IMR-90 (cell line): ENCODE measurements at regions not wholly inside any gene's neighbourhood (a gene's known extent, or its start where the extent isn't known, plus 50 kb on each side); places are given as distances from the start of the nearest gene placed in this dataset.

Source experiments
- ATAC-seq: fragments of 200-7000 bp; cut with Tn5 transposase; 2 replicates; pipeline ENCODE4 v1.9.1; 2020; ENCODE audit warnings: low read depth, mild to moderate bottlenecking, moderate library complexity
- BruUV-seq: library from RNA; stranded (reverse); fragments of 400-500 nt; replicated peaks from 2 replicates; lab custom pipeline; 2021; lab: Mats Ljungman, UMichigan
- CTCF ChIA-PET: fragments of 300-600 bp; formaldehyde crosslinking; extraction: SDS; loops from one replicate; lab custom pipeline; 2021; ENCODE audit warnings: antibody characterized with exemption; lab: Yijun Ruan, JAX
- POLR2A ChIA-PET: fragments of 300-600 bp; sonication (Branson Sonifier 250); formaldehyde crosslinking; loops from one replicate; lab custom pipeline; 2022; ENCODE audit warnings: antibody characterized with exemption; ENCODE audit not compliant: unreplicated experiment; lab: Charles Lee
- DNase-seq: peaks from one replicate; pipeline ENCODE4 v3.0.0; 2013
- H2AFZ ChIP-seq: replicated peaks from 2 replicates; pipeline ENCODE3; 2013; ENCODE audit warnings: low read length, mild to moderate bottlenecking; ENCODE audit not compliant: poor library complexity
- H2AK5ac ChIP-seq: 2 replicates; pipeline ENCODE4 v1.6.1; 2013; ENCODE audit warnings: low read depth, low read length, inconsistent platforms
- H2AK9ac ChIP-seq: replicated peaks from 2 replicates; pipeline ENCODE3; 2013; ENCODE audit warnings: mild to moderate bottlenecking, low read depth, low read length, moderate library complexity; ENCODE audit not compliant: poor library complexity
- H2BK120ac ChIP-seq: 2 replicates; pipeline ENCODE4 v1.6.1; 2013; ENCODE audit warnings: low read depth, low read length, inconsistent platforms
- H2BK15ac ChIP-seq: 3 replicates; pipeline ENCODE4 v1.6.1; 2013; ENCODE audit warnings: low read depth, low read length, inconsistent platforms
- H2BK20ac ChIP-seq: 2 replicates; pipeline ENCODE4 v1.6.1; 2013; ENCODE audit warnings: low read depth, mild to moderate bottlenecking, inconsistent platforms, low read length, moderate library complexity
- H2BK5ac ChIP-seq: 2 replicates; pipeline ENCODE4 v1.6.1; 2013; ENCODE audit warnings: mild to moderate bottlenecking, low read depth, low read length, inconsistent platforms; ENCODE audit not compliant: poor library complexity, severe bottlenecking
- H3K14ac ChIP-seq: replicated peaks from 2 replicates; pipeline ENCODE4 v1.6.1; 2013; ENCODE audit warnings: low read depth, low read length, inconsistent platforms
- H3K18ac ChIP-seq: 2 replicates; pipeline ENCODE4 v1.6.1; 2013; ENCODE audit warnings: low read depth, low read length, control low read depth
- H3K23ac ChIP-seq: 2 replicates; pipeline ENCODE4 v1.6.1; 2013; ENCODE audit warnings: low read depth, low read length, inconsistent platforms
- H3K27ac ChIP-seq: 2 replicates; pipeline ENCODE4 v1.5.1; 2013; ENCODE audit warnings: mild to moderate bottlenecking, control low read depth, low read length; ENCODE audit not compliant: insufficient read depth
- H3K27me3 ChIP-seq: 2 replicates; pipeline ENCODE4 v1.6.1; 2013; ENCODE audit warnings: low read length; ENCODE audit not compliant: control insufficient read depth, insufficient read depth
- H3K36me3 ChIP-seq: 2 replicates; pipeline ENCODE4 v1.6.1; 2013; ENCODE audit warnings: low read length, mixed read lengths; ENCODE audit not compliant: control insufficient read depth, insufficient read depth
- H3K4ac ChIP-seq: 2 replicates; pipeline ENCODE4 v1.6.1; 2013; ENCODE audit warnings: low read depth, low read length, inconsistent platforms
- H3K4me1 ChIP-seq: 2 replicates; pipeline ENCODE4 v1.6.1; 2013; ENCODE audit warnings: low read length, mixed read lengths; ENCODE audit not compliant: control insufficient read depth, insufficient read depth
- H3K4me2 ChIP-seq: 2 replicates; pipeline ENCODE4 v1.6.1; 2013; ENCODE audit warnings: low read depth, mild to moderate bottlenecking, control low read depth, low read length, moderate library complexity
- H3K4me3 ChIP-seq: 2 replicates; pipeline ENCODE4 v1.5.1; 2013; ENCODE audit warnings: low read depth, mild to moderate bottlenecking, control low read depth, low read length, moderate library complexity; ENCODE audit not compliant: insufficient read depth
- H3K56ac ChIP-seq: 2 replicates; pipeline ENCODE4 v1.6.1; 2013; ENCODE audit warnings: low read length, inconsistent platforms; ENCODE audit not compliant: insufficient read depth; ENCODE audit errors: extremely low read depth
- H3K79me1 ChIP-seq, 2 experiments: 2 replicates each; pipeline ENCODE4 v1.6.1; 2013; ENCODE audit warnings: low read length in 2 of 2, inconsistent platforms in 1 of 2, low read depth in 1 of 2
- H3K9ac ChIP-seq: 2 replicates; pipeline ENCODE4 v1.6.1; 2013; ENCODE audit warnings: low read depth, low read length, control low read depth
- H3K9me1 ChIP-seq: 2 replicates; pipeline ENCODE4 v1.6.1; 2013; ENCODE audit warnings: low read length, inconsistent platforms; ENCODE audit not compliant: insufficient read depth
- H3K9me3 ChIP-seq: 2 replicates; pipeline ENCODE4 v1.6.1; 2013; ENCODE audit warnings: low read length; ENCODE audit not compliant: control insufficient read depth, insufficient read depth
- H4K20me1 ChIP-seq: 2 replicates; pipeline ENCODE4 v1.6.1; 2013; ENCODE audit warnings: low read length, inconsistent platforms; ENCODE audit not compliant: insufficient read depth
- H4K5ac ChIP-seq: 2 replicates; pipeline ENCODE4 v1.6.1; 2013; ENCODE audit warnings: mild to moderate bottlenecking, low read depth, low read length, control low read depth
- H4K8ac ChIP-seq, 2 experiments: 2 replicates each; pipeline ENCODE4 v1.6.1; 2013; ENCODE audit warnings: low read depth in 2 of 2, low read length in 2 of 2, control low read depth in 1 of 2, inconsistent platforms in 1 of 2
- H4K91ac ChIP-seq: 2 replicates; pipeline ENCODE4 v1.6.1; 2013; ENCODE audit warnings: low read depth, low read length, inconsistent platforms; ENCODE audit not compliant: insufficient read depth
- BHLHE40 ChIP-seq: fragments of 150-350 bp; IDR thresholded peaks from 2 replicates; pipeline ENCODE4 v1.6.1; 2016; ENCODE audit warnings: mild to moderate bottlenecking, low read depth, low read length
- CEBPB ChIP-seq: IDR thresholded peaks from 2 replicates; pipeline ENCODE4 v1.6.1; 2012; ENCODE audit warnings: low read depth, low read length, improper control_type of control experiment
- CHD1 ChIP-seq: IDR thresholded peaks from 2 replicates; pipeline ENCODE4 v1.6.1; 2012; ENCODE audit warnings: low read depth, low read length, improper control_type of control experiment
- FOS ChIP-seq: fragments of 150-350 bp; IDR thresholded peaks from 2 replicates; pipeline ENCODE4 v1.6.1; 2016; ENCODE audit warnings: low read depth, low read length
- MAFK ChIP-seq: IDR thresholded peaks from 2 replicates; pipeline ENCODE4 v1.6.1; 2012; ENCODE audit warnings: low read depth, low read length, improper control_type of control experiment
- MAZ ChIP-seq: IDR thresholded peaks from 2 replicates; pipeline ENCODE4 v1.6.1; 2012; ENCODE audit warnings: low read depth, mild to moderate bottlenecking, low read length, improper control_type of control experiment, moderate library complexity, borderline replicate concordance
- NFE2L2 ChIP-seq: fragments of 150-350 bp; IDR thresholded peaks from 2 replicates; pipeline ENCODE4 v1.6.1; 2016; ENCODE audit warnings: low read depth, mild to moderate bottlenecking, low read length
- POLR2A ChIP-seq: IDR thresholded peaks from 2 replicates; pipeline ENCODE4 v1.6.1; 2012; ENCODE audit warnings: mild to moderate bottlenecking, low read depth, low read length
- RAD21 ChIP-seq: IDR thresholded peaks from 2 replicates; pipeline ENCODE4 v1.6.1; 2012; ENCODE audit warnings: low read length, improper control_type of control experiment
- RCOR1 ChIP-seq: IDR thresholded peaks from 2 replicates; pipeline ENCODE4 v1.6.1; 2012; ENCODE audit warnings: mild to moderate bottlenecking, low read length, improper control_type of control experiment; ENCODE audit not compliant: insufficient replicate concordance
- WGBS, 2 experiments: methylation state at CpG; one replicate each; pipeline versions ENCODE4 v1.1.5 to v1.1.7; 2013; ENCODE audit warnings: missing lambda C conversion rate in 2 of 2; ENCODE audit not compliant: insufficient read length in 1 of 2; ENCODE audit errors: extremely low coverage in 2 of 2; 5-methylcytosine and 5-hydroxymethylcytosine counted together
- dilution Hi-C: fragments of 300-500 bp; cut with HindIII; formaldehyde crosslinking; loops from one replicate; pipeline ENCODE4 v1.14.3; 2018; ENCODE audit warnings: low sequenced_read_pairs; ENCODE audit not compliant: unreplicated experiment
- in situ Hi-C: fragments of 300-500 bp; cut with MboI; formaldehyde crosslinking; loops from 3 replicates; pipeline ENCODE4 v1.14.3; 2019; ENCODE audit warnings: low sequenced_read_pairs, inconsistent platforms, mixed read lengths
- intact Hi-C: fragments of 100-400 bp; cut with micrococcal nuclease; formaldehyde crosslinking; loops from 2 replicates; pipeline ENCODE4 v1.10.0; 2022
- TF ChIP-seq, protein P1 (sequence below): fragments of 150-350 bp; IDR thresholded peaks from 2 replicates; pipeline ENCODE4 v1.6.1; 2017; ENCODE audit warnings: mild to moderate bottlenecking, antibody characterized with exemption, low read length, low read depth
- TF ChIP-seq, protein P2 (sequence below): conservative IDR thresholded peaks from 2 replicates; pipeline ENCODE4 v1.5.1; 2012; ENCODE audit warnings: mild to moderate bottlenecking, low read depth, low read length, improper control_type of control experiment

DNA sequence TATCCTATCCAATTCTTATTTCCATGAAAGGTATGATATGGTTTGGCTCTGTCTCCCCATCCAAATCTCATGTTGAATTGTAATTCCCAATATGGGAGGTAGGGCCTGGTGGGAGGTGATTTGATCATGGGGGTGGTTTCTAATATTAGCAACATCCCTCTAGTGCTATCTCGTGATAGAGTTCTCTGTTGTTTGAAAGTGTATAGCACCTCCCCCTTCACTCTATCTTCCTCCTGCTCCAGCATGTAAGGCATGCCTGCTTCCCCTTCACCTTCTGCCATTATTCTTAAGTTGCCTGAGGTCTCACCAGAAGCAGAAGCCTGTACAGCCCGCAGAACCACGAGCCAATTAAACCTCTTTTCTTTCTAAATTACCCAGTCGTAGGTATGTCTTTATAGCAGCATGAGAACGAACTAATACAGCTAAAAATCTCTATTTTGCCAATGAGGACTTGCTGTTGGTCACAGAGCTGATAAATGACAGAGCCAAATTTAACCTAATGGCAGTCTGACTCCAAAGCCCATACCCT, 247.2 kb downstream of the HNRNPD start:
- BruUV-seq: no TSS peak
- H2BK5ac ChIP-seq: no peak overlapping the region
- no peak overlapping the region for H3K23ac ChIP-seq
- H3K4me1 ChIP-seq: no peaks in the 10 kb centered on the region
- 24% methylated on average over 2 of the region's 5 CpGs; no CpG with 5 or more reads in 1 of the 2 experiments for WGBS, 2 experiments
- no peak overlapping the region for H4K8ac ChIP-seq
- H3K4ac ChIP-seq: no peak overlapping the region
- dilution Hi-C loops (no loop called here), intact Hi-C loops (no loop called here), in situ Hi-C loops (no loop called here)
- no peak overlapping the region for H3K27ac ChIP-seq
- ATAC-seq (no peak), DNase-seq (no peak)
- ChIA-PET POLR2A (no interaction called here), CTCF (no interaction called here)
- H2BK15ac ChIP-seq: no peak overlapping the region
- no peak overlapping the region for H2AK9ac ChIP-seq
- no peak overlapping the region for H3K9ac ChIP-seq
- TF ChIP-seq NFE2L2 (no peak), POLR2A (no peak), MAZ (no peak), FOS (no peak), RCOR1 (no peak), RAD21 (no peak), CHD1 (no peak), BHLHE40 (no peak), CEBPB (no peak), MAFK (no peak)
- TF ChIP-seq, protein P1, sequence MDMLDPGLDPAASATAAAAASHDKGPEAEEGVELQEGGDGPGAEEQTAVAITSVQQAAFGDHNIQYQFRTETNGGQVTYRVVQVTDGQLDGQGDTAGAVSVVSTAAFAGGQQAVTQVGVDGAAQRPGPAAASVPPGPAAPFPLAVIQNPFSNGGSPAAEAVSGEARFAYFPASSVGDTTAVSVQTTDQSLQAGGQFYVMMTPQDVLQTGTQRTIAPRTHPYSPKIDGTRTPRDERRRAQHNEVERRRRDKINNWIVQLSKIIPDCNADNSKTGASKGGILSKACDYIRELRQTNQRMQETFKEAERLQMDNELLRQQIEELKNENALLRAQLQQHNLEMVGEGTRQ: no peak
- TF ChIP-seq, protein P2, sequence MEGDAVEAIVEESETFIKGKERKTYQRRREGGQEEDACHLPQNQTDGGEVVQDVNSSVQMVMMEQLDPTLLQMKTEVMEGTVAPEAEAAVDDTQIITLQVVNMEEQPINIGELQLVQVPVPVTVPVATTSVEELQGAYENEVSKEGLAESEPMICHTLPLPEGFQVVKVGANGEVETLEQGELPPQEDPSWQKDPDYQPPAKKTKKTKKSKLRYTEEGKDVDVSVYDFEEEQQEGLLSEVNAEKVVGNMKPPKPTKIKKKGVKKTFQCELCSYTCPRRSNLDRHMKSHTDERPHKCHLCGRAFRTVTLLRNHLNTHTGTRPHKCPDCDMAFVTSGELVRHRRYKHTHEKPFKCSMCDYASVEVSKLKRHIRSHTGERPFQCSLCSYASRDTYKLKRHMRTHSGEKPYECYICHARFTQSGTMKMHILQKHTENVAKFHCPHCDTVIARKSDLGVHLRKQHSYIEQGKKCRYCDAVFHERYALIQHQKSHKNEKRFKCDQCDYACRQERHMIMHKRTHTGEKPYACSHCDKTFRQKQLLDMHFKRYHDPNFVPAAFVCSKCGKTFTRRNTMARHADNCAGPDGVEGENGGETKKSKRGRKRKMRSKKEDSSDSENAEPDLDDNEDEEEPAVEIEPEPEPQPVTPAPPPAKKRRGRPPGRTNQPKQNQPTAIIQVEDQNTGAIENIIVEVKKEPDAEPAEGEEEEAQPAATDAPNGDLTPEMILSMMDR: no peak
- no peak overlapping the region for H4K5ac ChIP-seq
- no peak overlapping the region for H3K56ac ChIP-seq
- no peak overlapping the region for H2BK120ac ChIP-seq
- H3K79me1 ChIP-seq: no peaks in the 10 kb centered on the region
- H3K4me2 ChIP-seq: no peak overlapping the region
- no peak overlapping the region for H3K18ac ChIP-seq
- no peak overlapping the region for H2AFZ ChIP-seq
- no peak overlapping the region for H4K91ac ChIP-seq
- no peak overlapping the region for H2AK5ac ChIP-seq
- no peaks in the 10 kb centered on the region for H3K9me1 ChIP-seq
- H3K36me3 ChIP-seq: no peaks in the 10 kb centered on the region
- no peak overlapping the region for H2BK20ac ChIP-seq
- H3K14ac ChIP-seq: no peak overlapping the region
- H3K27me3 ChIP-seq: no peaks in the 10 kb centered on the region
- H3K9me3 ChIP-seq: no peaks in the 10 kb centered on the region
- no peaks in the 10 kb centered on the region for H4K20me1 ChIP-seq
- H3K4me3 ChIP-seq: no peak overlapping the region
